ENCODE measurements at regions not wholly inside any gene's neighbourhood (a gene's known extent, or its start where the extent isn't known, plus 50 kb on each side); places are given as distances from the start of the nearest gene placed in this dataset.
"Not testable (repeated sequence)": the region's sequence is repeated elsewhere in the genome, so short reads cannot be mapped to it uniquely, and the experiment has no call there.

GRCh38 chr5:88051148-88051547 is 217.5 kb downstream of the TMEM161B start:
- no peaks in the 10 kb centered on the region for H3K36me3 Mint-ChIP-seq (ENCODE audit: low read depth)
- H3K4me3 Mint-ChIP-seq = no peak overlapping the region

GRCh38 chr5:88049737-88050136 is 218.9 kb downstream of the TMEM161B start:
- no peaks in the 10 kb centered on the region for H3K4me1 Mint-ChIP-seq
- H3K27ac Mint-ChIP-seq = no peak overlapping the region
- H3K9me3 Mint-ChIP-seq = peaks cover 3% of the 10 kb centered on the region
- H3K27me3 Mint-ChIP-seq = no peaks in the 10 kb centered on the region
- H3K4me3 Mint-ChIP-seq = no peak overlapping the region
- DNase-seq (no peak), ATAC-seq (no peak)
- no peaks in the 10 kb centered on the region for H3K36me3 Mint-ChIP-seq (ENCODE audit: low read depth)

More at GRCh38 chr5:88051148-88051547, 217.5 kb downstream of the TMEM161B start:
- H3K9me3 Mint-ChIP-seq = peaks cover 3% of the 10 kb centered on the region
- no peak for ATAC-seq
- no peak overlapping the region for H3K27ac Mint-ChIP-seq
- DNase-seq = no peak
- H3K4me1 Mint-ChIP-seq = no peaks in the 10 kb centered on the region
- no peaks in the 10 kb centered on the region for H3K27me3 Mint-ChIP-seq

DNA sequence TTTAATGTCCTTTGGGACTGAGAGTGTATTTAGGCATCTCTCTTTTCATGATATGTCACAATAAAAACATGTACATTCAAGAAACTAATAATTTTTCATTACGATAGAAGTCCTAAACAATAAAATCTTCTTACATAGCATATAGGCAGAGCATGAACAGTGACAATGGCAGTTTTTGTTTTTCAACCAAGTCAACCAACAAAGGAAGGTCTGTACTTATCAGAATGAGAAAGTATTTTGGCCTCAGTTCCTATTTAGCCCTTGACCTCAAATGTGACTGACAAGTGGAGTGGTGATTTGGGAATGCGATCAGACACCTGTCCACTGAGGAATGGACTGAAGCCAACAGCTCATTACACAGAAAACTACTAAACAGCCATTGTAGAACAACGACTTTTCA is 219.5 kb downstream of the TMEM161B start:
- ATAC-seq = no peak

DNA sequence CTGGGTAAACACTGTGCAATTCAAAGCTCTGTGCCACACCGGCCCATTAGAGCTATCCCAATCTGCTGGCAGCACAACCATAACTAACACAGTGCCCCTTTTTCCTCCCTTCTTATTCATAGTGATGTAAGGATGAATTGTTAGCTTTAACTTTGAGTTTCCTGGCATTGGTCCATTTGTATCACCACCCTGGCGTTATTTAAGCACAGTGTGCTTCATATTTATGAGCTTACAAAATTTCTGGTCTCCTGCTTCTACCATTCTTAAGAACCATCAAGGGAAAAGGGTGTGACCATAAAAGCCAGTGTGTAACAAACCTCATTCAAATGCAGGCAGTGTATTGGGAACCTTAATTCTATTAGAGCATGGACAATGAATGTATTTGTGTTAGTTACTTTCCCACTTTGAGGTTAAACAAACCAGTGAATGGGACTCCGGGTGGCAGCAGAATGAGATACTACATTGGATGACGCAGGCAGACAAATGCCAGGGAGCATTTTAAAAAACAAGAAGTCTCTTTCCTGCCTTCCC is 222.6 kb downstream of the TMEM161B start:
- no peak overlapping the region for H3K4me3 Mint-ChIP-seq
- H3K36me3 Mint-ChIP-seq (ENCODE audit: low read depth) = no peaks in the 10 kb centered on the region
- H3K4me1 Mint-ChIP-seq = no peaks in the 10 kb centered on the region
- no peak overlapping the region for H3K27ac Mint-ChIP-seq
- DNase-seq (no peak), ATAC-seq (no peak)
- no peaks in the 10 kb centered on the region for H3K9me3 Mint-ChIP-seq
- peaks cover 2% of the 10 kb centered on the region for H3K27me3 Mint-ChIP-seq

More for the DNA sequence above, 219.5 kb downstream of the TMEM161B start:
- peaks cover 3% of the 10 kb centered on the region for H3K9me3 Mint-ChIP-seq
- no peak overlapping the region for H3K4me3 Mint-ChIP-seq
- no peak overlapping the region for H3K27ac Mint-ChIP-seq
- no peaks in the 10 kb centered on the region for H3K4me1 Mint-ChIP-seq
- DNase-seq = no peak
- H3K36me3 Mint-ChIP-seq (ENCODE audit: low read depth) = no peaks in the 10 kb centered on the region
- H3K27me3 Mint-ChIP-seq = no peaks in the 10 kb centered on the region

GRCh38 chr5:88045165-88045564 is 223.5 kb downstream of the TMEM161B start:
- no peak for ATAC-seq
- Mint-ChIP-seq H3K27ac (no peak overlapping the region), H3K9me3 (peaks cover 1% of the 10 kb centered on the region), H3K4me3 (no peak overlapping the region), H3K27me3 (peaks cover 2% of the 10 kb centered on the region), H3K4me1 (no peaks in the 10 kb centered on the region), H3K36me3 (ENCODE audit: low read depth) (no peaks in the 10 kb centered on the region)
- no peak for DNase-seq

DNA sequence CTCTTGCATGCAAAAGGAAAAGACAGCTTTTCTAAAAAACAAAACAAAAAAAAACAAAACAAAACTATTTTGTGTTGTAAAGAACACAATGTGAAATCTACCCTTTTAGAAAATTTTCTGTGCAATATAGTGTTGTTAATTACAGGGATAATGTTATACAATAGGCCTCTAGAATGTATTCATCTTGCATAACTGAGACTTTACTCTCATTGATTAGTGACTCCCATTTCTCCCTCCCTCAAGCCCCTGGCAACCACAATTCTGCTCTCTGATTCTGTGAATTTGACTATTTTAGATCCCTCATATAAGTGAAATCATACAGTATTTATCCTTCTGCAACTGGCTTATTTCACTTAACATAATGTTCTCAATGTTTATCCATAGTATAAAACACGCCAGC is 234.1 kb downstream of the TMEM161B start:
- no peaks in the 10 kb centered on the region for H3K36me3 Mint-ChIP-seq (ENCODE audit: low read depth)
- H3K27ac Mint-ChIP-seq = no peak overlapping the region
- DNase-seq = no peak
- H3K27me3 Mint-ChIP-seq = no peaks in the 10 kb centered on the region
- no peak overlapping the region for H3K4me3 Mint-ChIP-seq
- H3K9me3 Mint-ChIP-seq = peaks cover 4% of the 10 kb centered on the region
- ATAC-seq = no peak
- H3K4me1 Mint-ChIP-seq = no peaks in the 10 kb centered on the region

DNA sequence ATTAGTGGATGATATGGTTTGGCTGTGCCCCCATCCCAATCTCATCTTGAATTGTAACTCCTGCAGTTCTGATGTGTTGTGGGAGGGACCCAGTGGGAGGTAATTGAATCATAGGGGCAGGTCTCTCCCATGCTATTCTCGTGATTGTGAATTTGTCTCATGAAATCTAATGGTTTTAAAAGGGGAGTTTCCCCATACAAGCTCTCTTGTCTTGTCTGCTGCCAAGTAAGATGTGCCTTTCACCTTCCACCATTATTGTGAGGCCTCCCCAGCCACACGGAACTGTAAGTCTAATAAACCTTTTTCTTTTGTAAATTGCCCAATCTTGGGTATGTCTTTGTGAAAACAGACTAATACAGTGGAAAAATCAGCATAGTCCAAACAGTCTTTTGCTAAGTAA is 235.5 kb downstream of the TMEM161B start:
- H3K36me3 Mint-ChIP-seq (ENCODE audit: low read depth) = no peaks in the 10 kb centered on the region
- H3K4me1 Mint-ChIP-seq = no peaks in the 10 kb centered on the region
- no peak overlapping the region for H3K4me3 Mint-ChIP-seq
- no peak for ATAC-seq
- no peak for DNase-seq
- no peaks in the 10 kb centered on the region for H3K27me3 Mint-ChIP-seq
- H3K27ac Mint-ChIP-seq = no peak overlapping the region
- no peaks in the 10 kb centered on the region for H3K9me3 Mint-ChIP-seq

- Mint-ChIP-seq H3K4me1 (no peaks in the 10 kb centered on the region), H3K9me3 (no peaks in the 10 kb centered on the region), H3K27me3 (no peaks in the 10 kb centered on the region), H3K4me3 (no peak overlapping the region), H3K27ac (no peak overlapping the region), H3K36me3 (ENCODE audit: low read depth) (no peaks in the 10 kb centered on the region)
- no peak for DNase-seq
- no peak for ATAC-seq
Observed at GRCh38 chr5:88029011-88029410, 239.6 kb downstream of the TMEM161B start.

- DNase-seq (no peak), ATAC-seq (no peak)
- Mint-ChIP-seq H3K9me3 (no peaks in the 10 kb centered on the region), H3K4me3 (no peak overlapping the region), H3K4me1 (no peaks in the 10 kb centered on the region), H3K27ac (no peak overlapping the region), H3K36me3 (ENCODE audit: low read depth) (no peaks in the 10 kb centered on the region), H3K27me3 (peaks cover 2% of the 10 kb centered on the region)
Observed at GRCh38 chr5:88021141-88021540, 247.5 kb downstream of the TMEM161B start.

GRCh38 chr5:88014984-88015383 is 253.7 kb downstream of the TMEM161B start:
- H3K9me3 Mint-ChIP-seq; H3K27ac Mint-ChIP-seq; H3K36me3 Mint-ChIP-seq (ENCODE audit: low read depth); ATAC-seq; H3K4me3 Mint-ChIP-seq; DNase-seq; H3K27me3 Mint-ChIP-seq; H3K4me1 Mint-ChIP-seq: not testable (repeated sequence)

DNA sequence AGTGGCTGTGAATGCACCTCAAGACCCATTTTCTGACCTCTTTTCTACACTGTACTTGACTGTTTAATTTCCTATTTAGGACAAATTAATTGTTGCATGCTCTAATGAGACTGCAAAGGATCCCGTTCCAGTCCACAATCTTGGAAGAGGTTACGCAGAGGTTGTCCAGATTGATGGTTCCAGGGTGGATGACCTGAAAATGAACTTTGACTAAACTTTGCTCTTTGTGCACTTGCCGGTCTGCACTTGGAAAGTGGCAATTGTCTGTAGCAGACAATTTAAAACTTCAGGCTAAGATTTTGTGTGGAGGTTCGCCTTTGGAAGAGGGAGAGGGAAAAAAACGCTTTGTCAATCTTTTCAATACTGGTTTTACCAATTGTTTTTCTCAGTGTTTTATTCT is 267.8 kb downstream of the TMEM161B start:
- no peak overlapping the region for H3K4me3 Mint-ChIP-seq
- H3K27me3 Mint-ChIP-seq = no peaks in the 10 kb centered on the region
- ATAC-seq = no peak
- no peaks in the 10 kb centered on the region for H3K4me1 Mint-ChIP-seq
- DNase-seq = no peak
- no peaks in the 10 kb centered on the region for H3K36me3 Mint-ChIP-seq (ENCODE audit: low read depth)
- H3K9me3 Mint-ChIP-seq = no peaks in the 10 kb centered on the region
- H3K27ac Mint-ChIP-seq = no peak overlapping the region

DNA sequence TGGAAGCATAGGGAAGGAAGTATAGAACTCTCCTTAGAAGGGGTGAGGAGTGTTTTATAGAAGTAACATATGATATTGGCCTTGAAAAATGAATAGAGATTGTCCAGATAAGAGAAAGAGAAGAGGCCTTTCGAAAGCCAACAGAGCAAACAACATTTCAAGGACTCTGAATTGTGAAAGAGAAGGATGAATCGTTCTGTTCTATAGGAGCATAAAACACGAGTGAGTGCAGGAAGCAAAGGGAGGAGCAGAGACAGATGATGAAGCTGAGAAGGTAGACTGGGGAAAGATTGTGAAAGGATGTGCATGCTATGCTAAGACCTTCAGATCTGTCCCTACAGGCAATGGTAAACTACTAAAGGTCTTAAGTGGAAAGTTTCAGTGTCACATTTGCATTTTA is 271.0 kb downstream of the TMEM161B start:
- H3K9me3 Mint-ChIP-seq = peaks cover 6% of the 10 kb centered on the region
- H3K27ac Mint-ChIP-seq = no peak overlapping the region
- H3K4me1 Mint-ChIP-seq = no peaks in the 10 kb centered on the region
- no peaks in the 10 kb centered on the region for H3K36me3 Mint-ChIP-seq (ENCODE audit: low read depth)
- H3K4me3 Mint-ChIP-seq = no peak overlapping the region
- no peak for ATAC-seq
- no peak for DNase-seq
- H3K27me3 Mint-ChIP-seq = no peaks in the 10 kb centered on the region

GRCh38 chr5:87966213-87966612 is 302.4 kb downstream of the TMEM161B start:
- Mint-ChIP-seq H3K9me3 (no peaks in the 10 kb centered on the region), H3K27me3 (peaks cover 3% of the 10 kb centered on the region), H3K4me3 (no peak overlapping the region), H3K4me1 (no peaks in the 10 kb centered on the region), H3K36me3 (ENCODE audit: low read depth) (no peaks in the 10 kb centered on the region), H3K27ac (no peak overlapping the region)
- DNase-seq (no peak), ATAC-seq (no peak)

DNA sequence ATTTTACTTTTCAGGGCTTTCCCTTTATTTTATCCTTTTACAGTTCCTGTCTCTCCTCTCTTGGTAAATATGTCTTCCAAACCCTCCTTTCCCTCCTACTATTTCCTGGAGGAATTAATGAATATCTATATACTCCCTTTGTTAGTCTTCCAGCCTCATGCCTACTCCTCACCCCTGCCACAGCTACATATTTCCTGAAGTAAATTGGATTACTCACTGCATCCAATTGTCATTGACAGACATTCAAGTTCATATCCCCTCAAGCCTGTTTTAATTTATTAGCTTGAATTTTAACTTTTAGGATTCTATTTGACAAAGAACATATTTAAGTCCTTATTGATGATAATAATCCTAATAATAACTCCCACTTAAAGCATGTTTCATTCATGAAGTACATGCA is 314.5 kb downstream of the TMEM161B start:
- Mint-ChIP-seq H3K27ac (no peak overlapping the region), H3K36me3 (ENCODE audit: low read depth) (no peaks in the 10 kb centered on the region), H3K4me3 (no peak overlapping the region), H3K9me3 (no peaks in the 10 kb centered on the region), H3K4me1 (no peaks in the 10 kb centered on the region), H3K27me3 (peaks cover 3% of the 10 kb centered on the region)
- no peak for DNase-seq
- no peak for ATAC-seq

DNA sequence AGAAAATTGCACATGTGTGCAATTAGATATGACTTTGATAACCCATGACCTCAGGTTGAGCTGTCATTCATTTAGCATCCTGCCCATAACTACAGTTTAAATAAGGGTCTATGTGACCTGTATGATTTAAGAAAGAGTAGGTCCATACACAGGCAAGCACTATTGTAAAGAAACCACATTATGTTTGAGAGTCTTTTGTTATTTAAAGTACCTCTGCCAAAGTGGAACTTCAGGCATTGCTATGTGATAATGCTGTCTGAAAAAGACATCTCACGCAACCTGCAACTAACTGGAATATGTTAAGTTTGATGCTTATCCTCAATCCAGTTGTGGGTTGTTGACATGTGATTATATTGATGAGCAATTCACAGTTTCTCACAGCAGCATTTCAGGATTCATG is 317.0 kb downstream of the TMEM161B start:
- ATAC-seq (no peak), DNase-seq (no peak)
- H3K9me3 Mint-ChIP-seq = no peaks in the 10 kb centered on the region
- no peak overlapping the region for H3K4me3 Mint-ChIP-seq
- no peak overlapping the region for H3K27ac Mint-ChIP-seq
- peaks cover 5% of the 10 kb centered on the region for H3K27me3 Mint-ChIP-seq
- no peaks in the 10 kb centered on the region for H3K36me3 Mint-ChIP-seq (ENCODE audit: low read depth)
- H3K4me1 Mint-ChIP-seq = no peaks in the 10 kb centered on the region
